ENCODE measurements at regions not wholly inside any gene's neighbourhood (a gene's known extent, or its start where the extent isn't known, plus 50 kb on each side); places are given as distances from the start of the nearest gene placed in this dataset.

DNA sequence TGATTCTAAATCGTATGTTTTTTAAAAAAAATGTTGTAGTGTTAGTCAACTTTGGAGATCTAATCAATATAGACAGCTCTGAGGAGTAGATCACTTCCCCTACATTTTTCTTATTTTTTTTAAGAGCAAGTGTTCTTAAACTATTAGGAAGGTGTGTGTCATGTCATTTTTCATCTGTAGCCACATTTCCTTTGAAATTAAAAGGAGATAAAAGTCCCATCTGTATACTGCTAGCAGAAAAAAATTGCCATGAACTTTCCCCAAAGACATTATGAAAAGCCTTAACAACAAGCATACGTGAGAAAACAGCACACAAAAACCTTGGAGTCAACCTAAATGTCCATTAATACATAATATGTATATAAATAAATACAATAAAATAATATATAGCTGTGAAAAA is 286.6 kb downstream of the ETS1 start:
- Histone ChIP-seq H3K27me3 (ENCODE audit: low read depth) (no peaks in the 10 kb centered on the region), H3K4me1 (peaks cover 32% of the 10 kb centered on the region), H3K4me3 (no peak overlapping the region), H3K27ac (no peak overlapping the region), H3K9me3 (no peaks in the 10 kb centered on the region), H3K36me3 (no peaks in the 10 kb centered on the region)
- no peak for TF ChIP-seq CTCF (IDR thresholded peaks at IDR 0.05)
- no peak for ATAC-seq
- no peak for DNase-seq
- intact Hi-C loops (cut with DNase I) = no loop called here

DNA sequence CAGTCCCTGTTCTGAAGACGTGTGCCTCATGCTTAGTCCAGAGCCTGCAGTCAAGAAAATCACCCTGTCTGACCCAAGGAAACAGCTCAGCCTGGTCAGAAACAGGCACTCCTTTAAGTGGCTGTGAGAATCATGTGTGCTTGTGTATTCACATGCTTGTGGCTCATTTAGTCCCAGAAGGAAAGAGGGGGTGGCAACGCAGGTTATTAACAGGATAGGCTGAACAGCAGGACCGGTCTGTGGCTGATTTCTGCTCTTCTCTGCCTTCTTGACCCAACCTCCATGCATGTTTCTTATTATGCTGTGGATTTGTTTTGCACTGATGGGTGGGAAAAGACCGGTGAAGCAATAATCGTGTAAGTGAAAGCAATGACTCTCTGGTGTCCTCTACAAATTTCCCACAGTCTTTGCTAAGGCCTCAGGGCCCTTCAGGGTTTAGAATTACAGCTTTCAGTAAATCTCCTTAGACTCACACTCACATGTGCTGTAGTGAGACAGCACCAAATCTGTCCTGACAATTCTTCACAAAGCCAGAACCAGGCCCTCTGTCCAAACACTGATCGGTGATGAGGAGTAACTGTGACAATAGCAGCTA is 288.1 kb downstream of the ETS1 start:
- Histone ChIP-seq H3K27me3 (ENCODE audit: low read depth) (no peaks in the 10 kb centered on the region), H3K4me1 (peaks cover 41% of the 10 kb centered on the region), H3K4me3 (no peak overlapping the region), H3K9me3 (no peaks in the 10 kb centered on the region), H3K27ac (peak overlapping the region; percentile 21), H3K36me3 (no peaks in the 10 kb centered on the region)
- no peak for TF ChIP-seq CTCF (IDR thresholded peaks at IDR 0.05)
- DNase-seq (no peak), ATAC-seq (peak; percentile 27 to 46)
- intact Hi-C loops (cut with DNase I) = no loop called here

- TF ChIP-seq CTCF (IDR thresholded peaks at IDR 0.05) = no peak
- no peak for ATAC-seq
- Histone ChIP-seq H3K27me3 (ENCODE audit: low read depth) (no peaks in the 10 kb centered on the region), H3K9me3 (no peaks in the 10 kb centered on the region), H3K4me1 (peaks cover 48% of the 10 kb centered on the region), H3K27ac (peak overlapping the region; percentile 39), H3K36me3 (no peaks in the 10 kb centered on the region), H3K4me3 (no peak overlapping the region)
- intact Hi-C loops (cut with DNase I) = no loop called here
- DNase-seq = no peak
Observed at GRCh38 chr11:128298271-128298670, 289.1 kb downstream of the ETS1 start.

DNA sequence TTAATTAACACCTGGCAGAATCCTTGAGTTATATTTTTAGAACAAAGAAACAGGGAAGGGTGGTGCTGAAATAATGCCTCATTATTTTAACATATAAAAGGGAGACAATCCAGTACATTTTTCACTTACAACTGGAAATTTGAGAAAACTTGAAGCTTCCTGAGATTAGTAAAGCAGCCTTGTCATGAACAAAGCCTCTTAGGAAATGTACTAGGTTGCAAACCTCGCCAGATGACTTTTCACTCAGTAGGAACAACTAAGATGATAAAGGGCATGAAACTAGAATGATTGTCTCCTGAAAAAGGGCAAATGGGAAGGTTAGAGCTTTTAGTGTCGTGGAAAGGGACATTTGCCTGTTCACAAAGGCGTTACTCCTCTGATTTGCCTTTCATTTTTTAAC is 289.6 kb downstream of the ETS1 start:
- Histone ChIP-seq H3K4me1 (peaks cover 50% of the 10 kb centered on the region), H3K27ac (peak overlapping the region; percentile 39), H3K36me3 (no peaks in the 10 kb centered on the region), H3K27me3 (ENCODE audit: low read depth) (no peaks in the 10 kb centered on the region), H3K9me3 (no peaks in the 10 kb centered on the region), H3K4me3 (no peak overlapping the region)
- DNase-seq = no peak
- TF ChIP-seq CTCF (IDR thresholded peaks at IDR 0.05) = no peak
- intact Hi-C loops (cut with DNase I) = no loop called here
- no peak for ATAC-seq

DNA sequence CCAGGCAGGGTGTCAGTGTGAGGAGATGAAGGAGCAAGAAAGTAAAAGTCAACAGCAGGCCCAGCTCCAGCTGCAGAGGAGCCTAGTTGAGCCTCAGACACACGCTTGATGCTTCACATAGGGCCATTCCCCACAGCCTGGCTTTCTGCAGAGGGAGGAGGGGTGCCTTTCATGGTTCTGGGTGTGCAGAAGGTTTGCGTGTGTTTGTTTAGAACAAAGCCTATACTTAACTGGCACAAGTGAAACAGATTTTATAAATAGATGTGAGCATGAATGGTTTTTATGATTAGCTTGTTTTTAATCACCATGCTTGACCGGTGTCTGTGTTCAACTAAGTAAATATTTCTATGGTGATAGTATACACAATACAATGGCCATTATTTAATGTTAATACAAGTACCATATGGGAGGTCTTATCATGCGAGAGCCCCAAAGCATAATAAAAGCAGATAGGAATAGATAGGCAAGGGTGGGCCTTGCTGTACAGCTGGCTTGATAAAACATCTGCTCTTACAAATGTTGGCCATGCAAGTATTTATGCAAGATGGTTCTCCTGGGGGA is 290.2 kb downstream of the ETS1 start:
- TF ChIP-seq CTCF (IDR thresholded peaks at IDR 0.05) = no peak
- Histone ChIP-seq H3K4me3 (no peak overlapping the region), H3K27me3 (ENCODE audit: low read depth) (no peaks in the 10 kb centered on the region), H3K9me3 (no peaks in the 10 kb centered on the region), H3K36me3 (no peaks in the 10 kb centered on the region), H3K27ac (peak overlapping the region; percentile 39), H3K4me1 (peaks cover 50% of the 10 kb centered on the region)
- peak in 1 of 2 donors; percentile 44 for ATAC-seq
- DNase-seq = no peak
- intact Hi-C loops (cut with DNase I) = no loop called here

Measured in lower lobe of right lung (tissue), 2 donors.